HCT116 (cell line): ENCODE measurements at regions not wholly inside any gene's neighbourhood (a gene's known extent, or its start where the extent isn't known, plus 50 kb on each side); places are given as distances from the start of the nearest gene placed in this dataset.

Experiments used
- ATAC-seq: fragments of 200-7000 bp; cut with Tn5 transposase; 2 replicates; pipeline ENCODE4 v1.9.1; 2020; ENCODE audit warnings: mild to moderate bottlenecking, moderate library complexity
- BruUV-seq: library from RNA; stranded (reverse); fragments of 400-500 nt; replicated peaks from 2 replicates; lab custom pipeline; 2021; lab: Mats Ljungman, UMichigan
- CTCF ChIA-PET: fragments of 300-600 bp; sonication (Branson Sonifier 250); formaldehyde crosslinking; loops from one replicate; lab custom pipeline; 2021; ENCODE audit warnings: antibody characterized with exemption; lab: Charles Lee
- POLR2A ChIA-PET: fragments of 300-600, 350-600 bp; sonication (Branson Sonifier 250); formaldehyde crosslinking; loops from one replicate; lab custom pipeline; 2021; ENCODE audit warnings: antibody characterized with exemption; lab: Charles Lee
- RAD21 ChIA-PET, 2 experiments: fragments of 300-600 bp; sonication (Branson Sonifier 250); formaldehyde crosslinking; loops; one replicate each; lab custom pipeline; 2023; ENCODE audit warnings: low total read pairs in 2 of 2; ENCODE audit not compliant: uncharacterized antibody in 2 of 2, unreplicated experiment in 2 of 2, low non-redundant PET in 1 of 2; lab: Charles Lee
- DNase-seq: peaks from one replicate; pipeline ENCODE4 v3.0.0-alpha.2; 2010; ENCODE audit warnings: low read depth, low spot score
- H2AFZ ChIP-seq: fragments of 200-600 bp; shearing (Covaris generic), sonication (generic); 2 replicates; pipeline ENCODE4 v1.6.1; 2017; ENCODE audit warnings: low read depth, mixed run types, mixed read lengths, antibody characterized with exemption, low read length; ENCODE audit not compliant: poor library complexity, severe bottlenecking
- H3K27ac ChIP-seq: 2 replicates; pipeline ENCODE4 v1.5.1; 2012; ENCODE audit warnings: low read depth, low read length
- H3K27me3 ChIP-seq: fragments of 200-600 bp; sonication (generic); 2 replicates; pipeline ENCODE4 v1.6.1; 2016; ENCODE audit warnings: mixed run types, low read length, mixed read lengths; ENCODE audit not compliant: insufficient read depth
- H3K36me3 ChIP-seq, 2 experiments: fragments of 200-500 bp in 1 of 2; fragments of 200-600 bp in 1 of 2; sonication (Bioruptor generic) in 1 of 2; sonication (generic) in 1 of 2; 2 replicates each; pipeline versions ENCODE4 v1.5.1 to v1.6.1; 2014 to 2016; ENCODE audit warnings: low read length in 2 of 2, inconsistent platforms in 1 of 2, mixed read lengths in 1 of 2, mixed run types in 1 of 2; ENCODE audit not compliant: insufficient read depth in 2 of 2, control insufficient read depth in 1 of 2
- H3K4me1 ChIP-seq, 2 experiments: fragments of 200-600 bp in 1 of 2; sonication (generic) in 1 of 2; 2 replicates each; pipeline versions ENCODE4 v1.5.1 to v1.6.1; 2012 to 2017; ENCODE audit warnings: low read length in 2 of 2, inconsistent platforms in 1 of 2, mild to moderate bottlenecking in 1 of 2, mixed read lengths in 1 of 2, mixed run types in 1 of 2, moderate library complexity in 1 of 2; ENCODE audit not compliant: insufficient read depth in 2 of 2, control insufficient read depth in 1 of 2
- H3K4me2 ChIP-seq: fragments of 200-600 bp; sonication (generic); 2 replicates; pipeline ENCODE4 v1.6.1; 2017; ENCODE audit warnings: mixed run types, low read length, mixed read lengths
- H3K4me3 ChIP-seq, 2 experiments: fragments of 200-600 bp in 1 of 2; sonication (generic) in 1 of 2; replicated peaks in 1 of 2; 2 replicates each; pipeline ENCODE4 v1.5.1; 2011 to 2016; ENCODE audit warnings: low read length in 2 of 2, control low read depth in 1 of 2, low read depth in 1 of 2, mild to moderate bottlenecking in 1 of 2, mixed read lengths in 1 of 2, mixed run types in 1 of 2
- H3K79me2 ChIP-seq: fragments of 200-600 bp; sonication (generic); 2 replicates; pipeline ENCODE4 v1.6.1; 2017; ENCODE audit warnings: mild to moderate bottlenecking, mixed run types, low read length, moderate library complexity, mixed read lengths; ENCODE audit not compliant: insufficient read depth
- H3K9ac ChIP-seq: fragments of 200-600 bp; sonication (generic); 2 replicates; pipeline ENCODE4 v1.6.1; 2016; ENCODE audit warnings: low read length, mixed read lengths
- H3K9me2 ChIP-seq: fragments of 200-600 bp; sonication (generic), shearing (Covaris generic); 2 replicates; pipeline ENCODE4 v1.6.1; 2017; ENCODE audit warnings: mixed run types, mild to moderate bottlenecking, moderate library complexity; ENCODE audit not compliant: insufficient read depth
- H3K9me3 ChIP-seq, 2 experiments: fragments of 200-500 bp in 1 of 2; fragments of 200-600 bp in 1 of 2; sonication (Bioruptor generic) in 1 of 2; sonication (generic) in 1 of 2; 2 replicates each; pipeline ENCODE4 v1.6.1; 2014 to 2017; ENCODE audit warnings: low read length in 2 of 2, mixed read lengths in 2 of 2, inconsistent platforms in 1 of 2, low read depth in 1 of 2, mild to moderate bottlenecking in 1 of 2, mixed run types in 1 of 2, moderate library complexity in 1 of 2; ENCODE audit not compliant: control insufficient read depth in 1 of 2, insufficient read depth in 1 of 2
- H4K20me1 ChIP-seq: fragments of 200-600 bp; sonication (generic), shearing (Covaris generic); 2 replicates; pipeline ENCODE4 v1.6.1; 2017; ENCODE audit warnings: mixed run types, mild to moderate bottlenecking, moderate library complexity; ENCODE audit not compliant: insufficient read depth
- CBX3 ChIP-seq: IDR thresholded peaks from 2 replicates; pipeline ENCODE4 v1.6.1; 2012; ENCODE audit warnings: low read depth
- CEBPB ChIP-seq: IDR thresholded peaks from 2 replicates; pipeline ENCODE4 v1.6.1; 2012; ENCODE audit warnings: low read depth
- EGR1 ChIP-seq: IDR thresholded peaks from 2 replicates; pipeline ENCODE4 v1.6.1; 2012; ENCODE audit warnings: low read depth
- ELF1 ChIP-seq: IDR thresholded peaks from 2 replicates; pipeline ENCODE4 v1.6.1; 2012; ENCODE audit warnings: low read depth, borderline replicate concordance
- FOSL1 ChIP-seq: IDR thresholded peaks from 2 replicates; pipeline ENCODE4 v1.6.1; 2012; ENCODE audit warnings: low read depth
- JUND ChIP-seq: IDR thresholded peaks from 2 replicates; pipeline ENCODE4 v1.6.1; 2012
- POLR2A ChIP-seq: IDR thresholded peaks from 2 replicates; pipeline ENCODE4 v1.7.0; 2011; ENCODE audit warnings: borderline replicate concordance; ENCODE audit not compliant: insufficient read depth, insufficient read length; ENCODE audit errors: extremely low read depth
- POLR2AphosphoS5 ChIP-seq: IDR thresholded peaks from 2 replicates; pipeline ENCODE4 v1.6.1; 2011; ENCODE audit warnings: mild to moderate bottlenecking, low read depth, low read length, moderate library complexity
- RAD21 ChIP-seq: IDR thresholded peaks from 2 replicates; pipeline ENCODE4 v1.6.1; 2012; ENCODE audit warnings: low read depth, mild to moderate bottlenecking
- SIN3A ChIP-seq: IDR thresholded peaks from 2 replicates; pipeline ENCODE4 v1.6.1; 2012; ENCODE audit warnings: low read depth
- SP1 ChIP-seq: IDR thresholded peaks from 2 replicates; pipeline ENCODE4 v1.6.1; 2012; ENCODE audit warnings: low read depth
- SRF ChIP-seq: IDR thresholded peaks from 2 replicates; pipeline ENCODE4 v1.6.1; 2012; ENCODE audit warnings: low read depth
- ZNF274 ChIP-seq: fragments of 200-500 bp; sonication (Bioruptor generic); IDR thresholded peaks from 2 replicates; pipeline ENCODE4 v1.6.1; 2014; ENCODE audit warnings: mild to moderate bottlenecking, low read depth, low read length, inconsistent platforms
- intact Hi-C: fragments of 100-400 bp; cut with micrococcal nuclease; formaldehyde crosslinking; loops from 2 replicates; pipeline ENCODE4 v1.10.0; 2022
- TF ChIP-seq, protein P1 (sequence below): IDR thresholded peaks from 2 replicates; pipeline ENCODE4 v1.6.1; 2012
- TF ChIP-seq, protein P2 (sequence below): IDR thresholded peaks from 2 replicates; pipeline ENCODE4 v1.6.1; 2012; ENCODE audit warnings: low read depth
- TF ChIP-seq, protein P3 (sequence below): IDR thresholded peaks from 2 replicates; pipeline ENCODE4 v1.6.1; 2012
- TF ChIP-seq, protein P4 (sequence below), 3 experiments: fragments of 200-600 bp in 1 of 3; sonication (generic) in 1 of 3; IDR thresholded peaks in 2 of 3; conservative IDR thresholded peaks in 1 of 3; 2 replicates each; pipeline ENCODE4 v1.5.1; 2012 to 2017; ENCODE audit warnings: low read depth in 2 of 3, low read length in 2 of 3, antibody characterized with exemption in 1 of 3, borderline replicate concordance in 1 of 3, control low read depth in 1 of 3, mild to moderate bottlenecking in 1 of 3, mixed read lengths in 1 of 3, mixed run types in 1 of 3, moderate library complexity in 1 of 3; ENCODE audit not compliant: insufficient read depth in 1 of 3

DNA sequence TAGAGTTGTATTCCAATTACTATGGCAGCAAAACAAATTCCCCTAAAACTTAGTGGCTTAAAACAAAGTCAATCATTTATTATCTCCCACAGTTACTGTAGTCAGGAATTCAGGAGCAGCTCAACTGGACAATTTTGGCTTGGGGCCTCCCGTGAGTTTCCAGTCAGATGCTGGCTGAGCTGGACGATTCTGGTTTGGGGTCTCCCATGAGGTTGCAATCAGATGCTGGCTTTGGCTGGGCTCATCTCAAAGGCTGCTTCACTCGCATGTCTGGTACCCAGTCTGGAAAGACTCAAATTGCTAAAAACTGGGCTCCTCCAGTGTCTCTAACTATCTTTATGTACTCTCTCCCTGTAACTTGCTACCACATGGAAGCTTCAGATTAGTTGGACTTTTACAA, 130.1 kb downstream of the C5orf15 start:
- Histone ChIP-seq H4K20me1 (no peaks in the 10 kb centered on the region), H2AFZ (no peak overlapping the region), H3K4me3 (no peak overlapping the region), H3K27me3 (peaks cover 73% of the 10 kb centered on the region), H3K9ac (no peak overlapping the region), H3K27ac (no peak overlapping the region), H3K36me3 (no peaks in the 10 kb centered on the region), H3K4me2 (no peak overlapping the region), H3K9me3 (no peaks in the 10 kb centered on the region), H3K79me2 (no peaks in the 10 kb centered on the region), H3K9me2 (no peaks in the 10 kb centered on the region), H3K4me1 (no peaks in the 10 kb centered on the region)
- CTCF ChIA-PET, result no interaction called here
- TF ChIP-seq JUND (no peak), FOSL1 (no peak), CBX3 (no peak), CEBPB (no peak), SIN3A (no peak), RAD21 (no peak), SRF (no peak), ELF1 (no peak), ZNF274 (no peak), EGR1 (no peak), SP1 (no peak), POLR2AphosphoS5 (no peak), POLR2A (no peak)
- TF ChIP-seq, protein P1, sequence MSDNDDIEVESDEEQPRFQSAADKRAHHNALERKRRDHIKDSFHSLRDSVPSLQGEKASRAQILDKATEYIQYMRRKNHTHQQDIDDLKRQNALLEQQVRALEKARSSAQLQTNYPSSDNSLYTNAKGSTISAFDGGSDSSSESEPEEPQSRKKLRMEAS, result no peak
- TF ChIP-seq, protein P2, sequence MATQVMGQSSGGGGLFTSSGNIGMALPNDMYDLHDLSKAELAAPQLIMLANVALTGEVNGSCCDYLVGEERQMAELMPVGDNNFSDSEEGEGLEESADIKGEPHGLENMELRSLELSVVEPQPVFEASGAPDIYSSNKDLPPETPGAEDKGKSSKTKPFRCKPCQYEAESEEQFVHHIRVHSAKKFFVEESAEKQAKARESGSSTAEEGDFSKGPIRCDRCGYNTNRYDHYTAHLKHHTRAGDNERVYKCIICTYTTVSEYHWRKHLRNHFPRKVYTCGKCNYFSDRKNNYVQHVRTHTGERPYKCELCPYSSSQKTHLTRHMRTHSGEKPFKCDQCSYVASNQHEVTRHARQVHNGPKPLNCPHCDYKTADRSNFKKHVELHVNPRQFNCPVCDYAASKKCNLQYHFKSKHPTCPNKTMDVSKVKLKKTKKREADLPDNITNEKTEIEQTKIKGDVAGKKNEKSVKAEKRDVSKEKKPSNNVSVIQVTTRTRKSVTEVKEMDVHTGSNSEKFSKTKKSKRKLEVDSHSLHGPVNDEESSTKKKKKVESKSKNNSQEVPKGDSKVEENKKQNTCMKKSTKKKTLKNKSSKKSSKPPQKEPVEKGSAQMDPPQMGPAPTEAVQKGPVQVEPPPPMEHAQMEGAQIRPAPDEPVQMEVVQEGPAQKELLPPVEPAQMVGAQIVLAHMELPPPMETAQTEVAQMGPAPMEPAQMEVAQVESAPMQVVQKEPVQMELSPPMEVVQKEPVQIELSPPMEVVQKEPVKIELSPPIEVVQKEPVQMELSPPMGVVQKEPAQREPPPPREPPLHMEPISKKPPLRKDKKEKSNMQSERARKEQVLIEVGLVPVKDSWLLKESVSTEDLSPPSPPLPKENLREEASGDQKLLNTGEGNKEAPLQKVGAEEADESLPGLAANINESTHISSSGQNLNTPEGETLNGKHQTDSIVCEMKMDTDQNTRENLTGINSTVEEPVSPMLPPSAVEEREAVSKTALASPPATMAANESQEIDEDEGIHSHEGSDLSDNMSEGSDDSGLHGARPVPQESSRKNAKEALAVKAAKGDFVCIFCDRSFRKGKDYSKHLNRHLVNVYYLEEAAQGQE, result no peak
- TF ChIP-seq, protein P3, sequence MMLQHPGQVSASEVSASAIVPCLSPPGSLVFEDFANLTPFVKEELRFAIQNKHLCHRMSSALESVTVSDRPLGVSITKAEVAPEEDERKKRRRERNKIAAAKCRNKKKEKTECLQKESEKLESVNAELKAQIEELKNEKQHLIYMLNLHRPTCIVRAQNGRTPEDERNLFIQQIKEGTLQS, result no peak
- TF ChIP-seq, protein P4, sequence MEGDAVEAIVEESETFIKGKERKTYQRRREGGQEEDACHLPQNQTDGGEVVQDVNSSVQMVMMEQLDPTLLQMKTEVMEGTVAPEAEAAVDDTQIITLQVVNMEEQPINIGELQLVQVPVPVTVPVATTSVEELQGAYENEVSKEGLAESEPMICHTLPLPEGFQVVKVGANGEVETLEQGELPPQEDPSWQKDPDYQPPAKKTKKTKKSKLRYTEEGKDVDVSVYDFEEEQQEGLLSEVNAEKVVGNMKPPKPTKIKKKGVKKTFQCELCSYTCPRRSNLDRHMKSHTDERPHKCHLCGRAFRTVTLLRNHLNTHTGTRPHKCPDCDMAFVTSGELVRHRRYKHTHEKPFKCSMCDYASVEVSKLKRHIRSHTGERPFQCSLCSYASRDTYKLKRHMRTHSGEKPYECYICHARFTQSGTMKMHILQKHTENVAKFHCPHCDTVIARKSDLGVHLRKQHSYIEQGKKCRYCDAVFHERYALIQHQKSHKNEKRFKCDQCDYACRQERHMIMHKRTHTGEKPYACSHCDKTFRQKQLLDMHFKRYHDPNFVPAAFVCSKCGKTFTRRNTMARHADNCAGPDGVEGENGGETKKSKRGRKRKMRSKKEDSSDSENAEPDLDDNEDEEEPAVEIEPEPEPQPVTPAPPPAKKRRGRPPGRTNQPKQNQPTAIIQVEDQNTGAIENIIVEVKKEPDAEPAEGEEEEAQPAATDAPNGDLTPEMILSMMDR (IDR thresholded peaks at IDR 0.05 in 2 of 3, conservative IDR thresholded peaks at IDR 0.05 in 1 of 3; ENCODE audit: borderline replicate concordance in 1 of 3, insufficient read depth in 1 of 3, low read depth in 2 of 3, low read length in 2 of 3), result no peak
- intact Hi-C loops, result no loop called here
- ATAC-seq (no peak), DNase-seq (no peak)
- RAD21 ChIA-PET, result interaction anchor here in 1 of 2 experiments (0.6 kb wide), 1 partner anchor 106 kb away, joined by 3 read pairs; no protein-coding TSS in a partner anchor
- POLR2A ChIA-PET, result no interaction called here
- BruUV-seq, result no TSS peak
